K562 (cell line): ENCODE measurements at regions not wholly inside any gene's neighbourhood (a gene's known extent, or its start where the extent isn't known, plus 50 kb on each side); places are given as distances from the start of the nearest gene placed in this dataset.
A peak's percentile ranks its signal among the peaks of the same experiment; 100 is the strongest.

Experiments
- ATAC-seq: fragments of 200-7000 bp; cut with Tn5 transposase; 3 replicates; pipeline ENCODE4 v1.9.1; 2020; ENCODE audit warnings: moderate library complexity
- BruUV-seq: library from RNA; stranded (reverse); fragments of 400-500 nt; replicated peaks from 2 replicates; lab custom pipeline; 2021; lab: Mats Ljungman, UMichigan
- CTCF ChIA-PET: fragments of 300-600 bp; formaldehyde crosslinking; extraction: SDS; loops from one replicate; lab custom pipeline; 2021; ENCODE audit warnings: low intra/inter-chr PET ratio; lab: Yijun Ruan, JAX
- POLR2A ChIA-PET: fragments of 300-600, 350-650 bp; sonication (Branson Sonifier 250); formaldehyde crosslinking; extraction: SDS; loops from one replicate; lab custom pipeline; 2021; ENCODE audit warnings: antibody characterized with exemption, inconsistent platforms; lab: Yijun Ruan, JAX
- DNase-seq, 4 experiments: peaks; one replicate each; pipeline versions ENCODE4 v3.0.0 to v3.0.0-alpha.2; 2011 to 2018; ENCODE audit warnings: low spot score in 3 of 4, mixed read lengths in 3 of 4; ENCODE audit errors: extremely low read depth in 1 of 4
- FAIRE-seq: peaks from 2 replicates; lab custom pipeline; 2011; peaks lifted over from hg19 to GRCh38; lab: Jason Lieb, UNC
- H2AFZ ChIP-seq: 2 replicates; pipeline ENCODE4 v1.6.0; 2011; ENCODE audit warnings: low read depth, low read length, control low read depth, inconsistent platforms
- H3K27ac ChIP-seq: fragments of 200-600 bp; 3 replicates; pipeline ENCODE4 v1.8.0; 2011; ENCODE audit warnings: low read depth, mild to moderate bottlenecking, control low read depth, inconsistent platforms, low read length, moderate library complexity, mixed read lengths; ENCODE audit errors: extremely low read depth
- H3K27me3 ChIP-seq, 2 experiments: fragments of 300-600 bp in 1 of 2; 2 replicates in 1 of 2; 3 replicates in 1 of 2; pipeline versions ENCODE4 v1.6.0 to v1.8.0; 2011; ENCODE audit warnings: inconsistent platforms in 2 of 2, low read length in 2 of 2, mild to moderate bottlenecking in 1 of 2, mixed read lengths in 1 of 2, moderate library complexity in 1 of 2; ENCODE audit not compliant: control insufficient read depth in 2 of 2, insufficient read depth in 2 of 2
- H3K36me3 ChIP-seq: fragments of 300-600 bp; 3 replicates; pipeline ENCODE4 v1.8.0; 2011; ENCODE audit warnings: mild to moderate bottlenecking, low read length, inconsistent platforms; ENCODE audit not compliant: control insufficient read depth, insufficient read depth
- H3K4me1 ChIP-seq, 2 experiments: fragments of 200-600 bp in 1 of 2; replicated peaks in 1 of 2; 2 replicates in 1 of 2; 3 replicates in 1 of 2; pipeline versions ENCODE4 v1.5.1 to v1.8.0; 2011; ENCODE audit warnings: inconsistent platforms in 2 of 2, low read length in 2 of 2, mild to moderate bottlenecking in 1 of 2, mixed read lengths in 1 of 2, moderate library complexity in 1 of 2; ENCODE audit not compliant: control insufficient read depth in 2 of 2, insufficient read depth in 2 of 2
- H3K4me2 ChIP-seq: 2 replicates; pipeline ENCODE4 v1.6.1; 2011; ENCODE audit warnings: low read length, control low read depth, inconsistent platforms, mixed read lengths; ENCODE audit not compliant: insufficient read depth
- H3K4me3 ChIP-seq: fragments of 200-600 bp; sonication (generic), shearing (Covaris generic); 2 replicates; pipeline ENCODE4 v1.5.1; 2016; ENCODE audit warnings: control low read depth, inconsistent platforms
- H3K79me2 ChIP-seq: fragments of 200-600 bp; 3 replicates; pipeline ENCODE4 v1.8.0; 2011; ENCODE audit warnings: low read length, inconsistent platforms; ENCODE audit not compliant: control insufficient read depth, insufficient read depth
- H3K9ac ChIP-seq, 2 experiments: 2 replicates each; pipeline versions ENCODE4 v1.6.0 to v1.6.1; 2011; ENCODE audit warnings: low read depth in 2 of 2, low read length in 2 of 2, control low read depth in 1 of 2, inconsistent platforms in 1 of 2, mild to moderate bottlenecking in 1 of 2, mixed read lengths in 1 of 2; ENCODE audit not compliant: insufficient read depth in 1 of 2
- H3K9me1 ChIP-seq: one replicate; pipeline ENCODE4 v1.6.0; 2011; ENCODE audit warnings: inconsistent platforms, mild to moderate bottlenecking, low read length, moderate library complexity; ENCODE audit not compliant: control insufficient read depth, insufficient read depth
- H3K9me3 ChIP-seq: replicated peaks from 2 replicates; pipeline ENCODE4 v1.5.1; 2011; ENCODE audit warnings: low read depth, low read length, inconsistent platforms; ENCODE audit not compliant: control insufficient read depth, insufficient read depth
- H4K20me1 ChIP-seq: replicated peaks from 2 replicates; pipeline ENCODE4 v1.6.1; 2011; ENCODE audit warnings: low read length, inconsistent platforms, mixed read lengths; ENCODE audit not compliant: control insufficient read depth, insufficient read depth
- C11orf30 ChIP-seq: fragments of 450-650 bp; IDR thresholded peaks from 2 replicates; pipeline ENCODE4 v1.6.1; 2016; ENCODE audit warnings: low read depth, mild to moderate bottlenecking
- GATAD2A ChIP-seq: fragments of 450-650 bp; IDR thresholded peaks from 2 replicates; pipeline ENCODE4 v1.6.1; 2017
- HDAC2 ChIP-seq: fragments of 450-650 bp; IDR thresholded peaks from 2 replicates; pipeline ENCODE4 v1.6.1; 2016; ENCODE audit warnings: mild to moderate bottlenecking
- MAFF ChIP-seq: IDR thresholded peaks from 2 replicates; pipeline ENCODE4 v1.6.1; 2012; ENCODE audit warnings: low read length, improper control_type of control experiment
- MAFG ChIP-seq: fragments of 450-650 bp; conservative IDR thresholded peaks from 2 replicates; pipeline ENCODE4 v1.6.1; 2016; ENCODE audit warnings: missing genetic modification characterization, missing compliant biosample characterization
- MAFK ChIP-seq: IDR thresholded peaks from 2 replicates; pipeline ENCODE4 v1.6.1; 2011; ENCODE audit warnings: low read length, improper control_type of control experiment
- SRSF3 ChIP-seq: fragments of 200-400 bp; formaldehyde crosslinking; IDR thresholded peaks from 2 replicates; pipeline ENCODE4 v1.6.1; 2016; ENCODE audit warnings: mild to moderate bottlenecking, low read length, moderate library complexity; ENCODE audit not compliant: insufficient read depth
- TAF15 ChIP-seq: fragments of 200-400 bp; formaldehyde crosslinking; IDR thresholded peaks from 2 replicates; pipeline ENCODE4 v1.6.1; 2017; ENCODE audit warnings: mild to moderate bottlenecking, low read depth, low read length, moderate library complexity
- ZBTB11 ChIP-seq, 3 experiments: fragments of 200-800 bp in 1 of 3; fragments of 250-450 bp in 1 of 3; fragments of 450-650 bp in 1 of 3; sonication (Bioruptor Pico) in 1 of 3; sonication (Bioruptor generic) in 1 of 3; formaldehyde crosslinking in 1 of 3; IDR thresholded peaks; 2 replicates each; pipeline versions ENCODE4 v1.6.1 to v1.8.0; 2016 to 2022; ENCODE audit warnings: mild to moderate bottlenecking in 2 of 3, missing genetic modification characterization in 2 of 3, missing compliant biosample characterization in 1 of 3, moderate library complexity in 1 of 3
- ZNF143 ChIP-seq: sonication (generic); formaldehyde crosslinking; IDR thresholded peaks from 2 replicates; pipeline ENCODE4 v1.9.0; 2022; ENCODE audit warnings: mild to moderate bottlenecking, missing genetic modification reagents
- ZNF316 ChIP-seq: fragments of 450-650 bp; IDR thresholded peaks from 2 replicates; pipeline ENCODE4 v1.6.1; 2016
- whole genome bisulfite sequencing: fragments of 100-300 bp; shearing (Covaris generic); methylation state at CpG from one replicate; pipeline ENCODE4 v1.1.6; 2016; ENCODE audit warnings: low coverage, mixed read lengths; ENCODE audit not compliant: insufficient coverage; ENCODE audit errors: missing lambda C conversion rate; 5-methylcytosine and 5-hydroxymethylcytosine counted together
- in situ Hi-C: fragments of 300-500 bp; cut with MboI; formaldehyde crosslinking; loops from 4 replicates; pipeline ENCODE4 v1.15.0; 2018; ENCODE audit warnings: inconsistent platforms, mixed read lengths
- intact Hi-C: fragments of 100-400 bp; cut with micrococcal nuclease; formaldehyde crosslinking; loops from 2 replicates; pipeline ENCODE4 v1.14.2; 2022
- TF ChIP-seq, protein P1 (sequence below): sonication (generic); formaldehyde crosslinking; IDR thresholded peaks from 2 replicates; pipeline ENCODE4 v1.8.1; 2023; ENCODE audit warnings: mild to moderate bottlenecking, missing genetic modification reagents

DNA sequence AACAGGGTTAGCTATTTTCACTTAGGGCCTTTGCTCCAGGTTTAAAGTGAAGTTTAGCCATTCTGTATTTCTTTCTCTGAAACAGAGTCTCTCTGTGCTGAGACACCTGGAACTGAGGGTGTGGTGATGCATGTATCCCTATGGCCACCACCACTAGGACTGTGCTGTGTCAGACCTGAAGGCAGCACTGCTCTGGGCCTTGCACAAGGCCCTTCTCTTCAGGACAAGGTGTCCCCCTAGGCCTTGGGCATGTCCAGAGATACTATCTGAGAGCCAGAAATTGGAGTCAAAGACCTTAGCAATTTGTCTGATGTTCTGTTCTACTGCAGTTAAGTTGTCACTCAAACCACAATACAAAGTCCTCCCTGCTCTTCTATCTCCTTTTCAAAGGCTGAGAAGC, 1649.2 kb downstream of the AMY1C start (continued):
- TF ChIP-seq, protein P1, sequence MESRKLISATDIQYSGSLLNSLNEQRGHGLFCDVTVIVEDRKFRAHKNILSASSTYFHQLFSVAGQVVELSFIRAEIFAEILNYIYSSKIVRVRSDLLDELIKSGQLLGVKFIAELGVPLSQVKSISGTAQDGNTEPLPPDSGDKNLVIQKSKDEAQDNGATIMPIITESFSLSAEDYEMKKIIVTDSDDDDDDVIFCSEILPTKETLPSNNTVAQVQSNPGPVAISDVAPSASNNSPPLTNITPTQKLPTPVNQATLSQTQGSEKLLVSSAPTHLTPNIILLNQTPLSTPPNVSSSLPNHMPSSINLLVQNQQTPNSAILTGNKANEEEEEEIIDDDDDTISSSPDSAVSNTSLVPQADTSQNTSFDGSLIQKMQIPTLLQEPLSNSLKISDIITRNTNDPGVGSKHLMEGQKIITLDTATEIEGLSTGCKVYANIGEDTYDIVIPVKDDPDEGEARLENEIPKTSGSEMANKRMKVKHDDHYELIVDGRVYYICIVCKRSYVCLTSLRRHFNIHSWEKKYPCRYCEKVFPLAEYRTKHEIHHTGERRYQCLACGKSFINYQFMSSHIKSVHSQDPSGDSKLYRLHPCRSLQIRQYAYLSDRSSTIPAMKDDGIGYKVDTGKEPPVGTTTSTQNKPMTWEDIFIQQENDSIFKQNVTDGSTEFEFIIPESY (CRISPR knock-in tag): no peak
- TF ChIP-seq SRSF3 (no peak), GATAD2A (no peak), HDAC2 (no peak), ZBTB11 (CRISPR knock-in tag; IDR thresholded peaks at IDR 0.05) (no peak)

- Histone ChIP-seq H3K36me3 (no peaks in the 10 kb centered on the region), H4K20me1 (no peaks in the 10 kb centered on the region), H3K9me3 (no peaks in the 10 kb centered on the region), H3K4me1 (no peaks in the 10 kb centered on the region), H3K79me2 (no peaks in the 10 kb centered on the region), H2AFZ (no peak overlapping the region), H3K9me1 (no peaks in the 10 kb centered on the region), H3K9ac (no peak overlapping the region), H3K4me3 (no peak overlapping the region), H3K4me2 (no peak overlapping the region), H3K27me3 (no peaks in the 10 kb centered on the region), H3K27ac (no peak overlapping the region)
- FAIRE-seq: no peak
- ChIA-PET POLR2A (no interaction called here), CTCF (no interaction called here)
- in situ Hi-C loops: no loop called here
- WGBS: 0% methylated on average over 1 of the region's 1 CpG
- intact Hi-C loops: no loop called here
- TF ChIP-seq ZNF316 (peak; percentile 91), TAF15 (no peak), MAFF (peak; percentile 73), MAFK (peak; percentile 87), ZNF143 (CRISPR knock-in tag) (no peak), MAFG (peak; percentile 83), C11orf30 (peak; percentile 73)
- no TSS peak for BruUV-seq
- no peak for DNase-seq
- no peak for ATAC-seq
Measured at GRCh38 chr1:105399716-105400115, 1650.0 kb downstream of the AMY1C start.
